ENCODE measurements at regions not wholly inside any gene's neighbourhood (a gene's known extent, or its start where the extent isn't known, plus 50 kb on each side); places are given as distances from the start of the nearest gene placed in this dataset.

- no peak for DNase-seq
Measured at GRCh38 chr12:98408681-98409080, 106.7 kb upstream of the TMPO start.

GRCh38 chr12:98409548-98409947, 105.8 kb upstream of the TMPO start:
- no peak for DNase-seq

GRCh38 chr12:98410356-98410755, 105.0 kb upstream of the TMPO start:
- DNase-seq: no peak

- DNase-seq: no peak
Measured at GRCh38 chr12:98416845-98417244, 98.5 kb upstream of the TMPO start.

GRCh38 chr12:98417266-98417665, 98.1 kb upstream of the TMPO start:
- no peak for DNase-seq

- DNase-seq: no peak
Measured at GRCh38 chr12:98418357-98419075, 96.9 kb upstream of the TMPO start.

GRCh38 chr12:98419081-98419794, 96.2 kb upstream of the TMPO start:
- no peak for DNase-seq

- DNase-seq: no peak
Measured at GRCh38 chr12:98419795-98420404, 95.5 kb upstream of the TMPO start.

GRCh38 chr12:98420461-98420860, 94.9 kb upstream of the TMPO start:
- no peak for DNase-seq

GRCh38 chr12:98421316-98421715, 94.1 kb upstream of the TMPO start:
- DNase-seq: no peak

- no peak for DNase-seq
Measured at GRCh38 chr12:98422359-98422758, 93.0 kb upstream of the TMPO start.

GRCh38 chr12:98422812-98423211, 92.6 kb upstream of the TMPO start:
- no peak for DNase-seq

GRCh38 chr12:98423963-98424362, 91.4 kb upstream of the TMPO start:
- DNase-seq: no peak

- peak; percentile 14 for DNase-seq
Measured at GRCh38 chr12:98424726-98425401, 90.5 kb upstream of the TMPO start.

GRCh38 chr12:98425859-98426258, 89.5 kb upstream of the TMPO start:
- DNase-seq: no peak

GRCh38 chr12:98431089-98431488, 84.3 kb upstream of the TMPO start:
- DNase-seq: no peak

GRCh38 chr12:98437166-98437565, 78.2 kb upstream of the TMPO start:
- no peak for DNase-seq

- DNase-seq: no peak
Measured at GRCh38 chr12:98437806-98438595, 77.4 kb upstream of the TMPO start.

GRCh38 chr12:98438656-98439230, 76.6 kb upstream of the TMPO start:
- DNase-seq: no peak

GRCh38 chr12:98439471-98439951, 75.9 kb upstream of the TMPO start:
- DNase-seq: no peak

- DNase-seq: no peak
Measured at GRCh38 chr12:98439981-98440581, 75.3 kb upstream of the TMPO start.

GRCh38 chr12:98446060-98446459, 69.3 kb upstream of the TMPO start:
- DNase-seq: no peak

All from NCI-H2081 treated with DMSO at 0.1 percent for 48 hours (cell line).